Prostate gland (tissue), 2 donors: ENCODE measurements at regions not wholly inside any gene's neighbourhood (a gene's known extent, or its start where the extent isn't known, plus 50 kb on each side); places are given as distances from the start of the nearest gene placed in this dataset.

Experiments
- POLR2A ChIP-seq: fragments of 450-650 bp; IDR thresholded peaks from one replicate; pipeline ENCODE4 v1.6.1; 2016; ENCODE audit warnings: antibody characterized with exemption, mild to moderate bottlenecking
- POLR2AphosphoS5 ChIP-seq: sonication (generic); formaldehyde crosslinking; IDR thresholded peaks from one replicate; pipeline ENCODE4 v1.6.1; 2017; ENCODE audit warnings: antibody characterized with exemption
- TF ChIP-seq, protein P1 (sequence below), 4 experiments: fragments of 200-600 bp in 2 of 4; fragments of 450-650 bp in 2 of 4; sonication (generic) in 2 of 4; IDR thresholded peaks; 1 replicate in 3 of 4; 2 replicates in 1 of 4; pipeline ENCODE4 v1.5.1; 2016 to 2019; ENCODE audit warnings: antibody characterized with exemption in 4 of 4, mild to moderate bottlenecking in 2 of 4, moderate library complexity in 2 of 4

DNA sequence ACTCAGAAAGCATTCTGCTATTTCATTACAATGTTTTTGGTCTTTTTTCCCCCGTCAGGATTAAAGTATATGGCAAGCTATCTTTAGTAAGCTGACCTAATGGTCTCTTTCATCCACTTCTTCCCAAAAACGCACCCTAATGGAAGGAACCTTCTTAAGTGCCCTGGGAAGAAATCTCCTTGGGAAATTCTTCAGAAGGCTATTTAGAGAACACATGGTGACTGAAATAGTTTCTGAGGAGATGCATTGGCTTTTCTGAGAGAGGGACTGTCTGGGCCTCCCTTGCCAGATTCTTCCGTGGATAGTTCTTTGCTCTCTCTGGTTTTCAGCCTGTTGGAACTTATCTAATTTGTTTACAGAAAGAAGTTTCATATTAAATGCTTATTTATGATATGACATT lies 524.1 kb upstream of the MEF2C start:
- TF ChIP-seq, protein P1, sequence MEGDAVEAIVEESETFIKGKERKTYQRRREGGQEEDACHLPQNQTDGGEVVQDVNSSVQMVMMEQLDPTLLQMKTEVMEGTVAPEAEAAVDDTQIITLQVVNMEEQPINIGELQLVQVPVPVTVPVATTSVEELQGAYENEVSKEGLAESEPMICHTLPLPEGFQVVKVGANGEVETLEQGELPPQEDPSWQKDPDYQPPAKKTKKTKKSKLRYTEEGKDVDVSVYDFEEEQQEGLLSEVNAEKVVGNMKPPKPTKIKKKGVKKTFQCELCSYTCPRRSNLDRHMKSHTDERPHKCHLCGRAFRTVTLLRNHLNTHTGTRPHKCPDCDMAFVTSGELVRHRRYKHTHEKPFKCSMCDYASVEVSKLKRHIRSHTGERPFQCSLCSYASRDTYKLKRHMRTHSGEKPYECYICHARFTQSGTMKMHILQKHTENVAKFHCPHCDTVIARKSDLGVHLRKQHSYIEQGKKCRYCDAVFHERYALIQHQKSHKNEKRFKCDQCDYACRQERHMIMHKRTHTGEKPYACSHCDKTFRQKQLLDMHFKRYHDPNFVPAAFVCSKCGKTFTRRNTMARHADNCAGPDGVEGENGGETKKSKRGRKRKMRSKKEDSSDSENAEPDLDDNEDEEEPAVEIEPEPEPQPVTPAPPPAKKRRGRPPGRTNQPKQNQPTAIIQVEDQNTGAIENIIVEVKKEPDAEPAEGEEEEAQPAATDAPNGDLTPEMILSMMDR (IDR thresholded peaks at IDR 0.05) = no peak
- no peak for TF ChIP-seq POLR2A
- no peak for TF ChIP-seq POLR2AphosphoS5
